Spinal cord (tissue), 9 donors: ENCODE measurements at regions not wholly inside any gene's neighbourhood (a gene's known extent, or its start where the extent isn't known, plus 50 kb on each side); places are given as distances from the start of the nearest gene placed in this dataset.

Experiments used
- DNase-seq, 6 donors: peaks; one replicate each; pipeline versions ENCODE4 v3.0.0 to v3.0.0-alpha.2; 2013 to 2015; ENCODE audit warnings: low spot score in 6 of 6, low read depth in 4 of 6
- H3K27ac ChIP-seq: one replicate; pipeline ENCODE4 v1.5.1; 2013; ENCODE audit warnings: low read depth, low read length, control low read depth
- H3K27me3 ChIP-seq: one replicate; pipeline ENCODE4 v1.6.1; 2013; ENCODE audit warnings: low read length; ENCODE audit not compliant: control insufficient read depth, insufficient read depth
- H3K36me3 ChIP-seq: one replicate; pipeline ENCODE4 v1.6.1; 2013; ENCODE audit warnings: low read length; ENCODE audit not compliant: control insufficient read depth, insufficient read depth
- H3K4me1 ChIP-seq: one replicate; pipeline ENCODE4 v1.6.1; 2013; ENCODE audit warnings: low read length; ENCODE audit not compliant: control insufficient read depth, insufficient read depth
- H3K4me3 ChIP-seq: one replicate; pipeline ENCODE4 v1.5.1; 2013; ENCODE audit warnings: low read depth, low read length, control low read depth
- H3K9me3 ChIP-seq: one replicate; pipeline ENCODE4 v1.6.1; 2013; ENCODE audit warnings: low read length; ENCODE audit not compliant: control insufficient read depth, insufficient read depth
- WGBS: methylation state at CpG from one replicate; pipeline ENCODE4 v1.1.5; 2013; ENCODE audit warnings: missing lambda C conversion rate; ENCODE audit not compliant: insufficient coverage; 5-methylcytosine and 5-hydroxymethylcytosine counted together
- donor health status: healthy.

DNA sequence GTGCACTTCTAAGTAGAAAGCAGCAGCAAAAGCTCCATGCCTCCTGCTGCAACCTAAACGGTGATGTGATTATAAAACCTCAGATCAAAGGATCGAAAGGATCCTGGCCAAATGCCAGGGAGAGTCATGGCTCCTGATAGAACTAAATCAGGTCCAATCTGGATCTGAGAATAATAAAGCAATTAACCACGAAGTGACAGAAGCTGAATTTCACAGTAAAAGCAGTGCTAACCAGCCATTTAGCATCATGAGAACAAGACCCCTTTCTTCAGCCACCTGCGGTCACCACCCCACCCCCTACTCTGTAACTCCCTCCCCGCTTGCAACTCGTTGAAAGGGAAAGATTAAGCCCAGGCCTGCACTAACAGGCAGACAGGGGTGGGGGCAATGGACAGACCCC, 748.7 kb downstream of the BCL11A start:
- no peak overlapping the region for H3K27ac ChIP-seq
- H3K4me3 ChIP-seq, result no peak overlapping the region
- no peaks in the 10 kb centered on the region for H3K27me3 ChIP-seq
- 23% methylated on average over 2 of the region's 6 CpGs for WGBS
- H3K36me3 ChIP-seq, result no peaks in the 10 kb centered on the region
- H3K4me1 ChIP-seq, result no peaks in the 10 kb centered on the region
- no peaks in the 10 kb centered on the region for H3K9me3 ChIP-seq
- peak in 2 of 6 donors; percentile 67 for DNase-seq

DNA sequence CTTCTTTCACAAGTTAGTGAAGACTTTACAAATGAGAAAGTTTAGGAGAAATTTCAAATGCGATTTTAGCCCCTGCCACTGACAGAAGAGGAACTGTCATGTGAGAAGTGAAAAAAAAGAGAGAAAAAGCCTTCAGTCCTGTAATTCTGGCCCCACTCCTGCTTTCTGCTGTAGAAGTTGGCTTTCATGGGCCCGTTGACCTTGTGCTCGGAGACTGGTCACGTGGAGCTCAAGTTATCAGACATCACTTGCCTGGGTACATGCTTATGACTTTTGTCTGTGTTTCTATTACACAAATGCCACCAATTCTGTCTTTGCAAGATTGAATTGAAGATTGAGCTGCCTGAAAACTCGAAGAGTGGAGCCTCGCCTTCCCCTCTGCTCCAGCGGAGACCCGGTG, 749.9 kb downstream of the BCL11A start:
- no peaks in the 10 kb centered on the region for H3K27me3 ChIP-seq
- no peak overlapping the region for H3K27ac ChIP-seq
- no peak overlapping the region for H3K4me3 ChIP-seq
- H3K36me3 ChIP-seq, result no peaks in the 10 kb centered on the region
- no peaks in the 10 kb centered on the region for H3K9me3 ChIP-seq
- DNase-seq, result no peak
- WGBS, result 97% methylated on average over 6 of the region's 8 CpGs
- H3K4me1 ChIP-seq, result no peaks in the 10 kb centered on the region

DNA sequence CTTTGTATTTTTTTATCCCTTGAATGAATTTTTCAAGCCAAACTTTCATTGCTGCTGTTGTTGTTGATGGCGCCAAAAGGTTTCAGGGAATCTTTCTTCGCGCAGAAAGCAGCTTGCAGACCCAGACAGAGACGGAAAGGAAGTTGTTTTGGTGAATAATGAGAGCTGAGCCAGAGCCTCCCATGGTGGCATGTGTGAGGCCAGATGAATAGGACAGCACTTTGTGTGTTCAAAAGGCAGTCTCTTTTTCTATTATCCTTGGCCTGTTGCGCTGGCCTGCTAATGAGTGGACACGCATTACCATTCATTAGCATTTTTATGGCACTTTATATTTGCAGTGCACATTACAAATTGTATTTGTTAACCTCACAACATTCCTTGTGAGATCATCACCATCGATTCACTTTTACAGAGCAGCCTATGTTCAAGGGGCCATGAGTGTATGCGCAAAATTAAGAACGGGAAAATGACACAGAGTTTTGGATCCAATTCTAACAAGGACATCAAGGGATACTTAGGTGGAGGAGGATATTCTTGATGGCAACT, 754.7 kb downstream of the BCL11A start:
- Histone ChIP-seq H3K36me3 (no peaks in the 10 kb centered on the region), H3K4me1 (no peaks in the 10 kb centered on the region), H3K4me3 (no peak overlapping the region), H3K9me3 (peaks cover 2% of the 10 kb centered on the region), H3K27me3 (no peaks in the 10 kb centered on the region), H3K27ac (no peak overlapping the region)
- 31% methylated on average over 4 of the region's 9 CpGs for WGBS
- DNase-seq, result peak in 2 of 6 donors; percentile 31 to 59

DNA sequence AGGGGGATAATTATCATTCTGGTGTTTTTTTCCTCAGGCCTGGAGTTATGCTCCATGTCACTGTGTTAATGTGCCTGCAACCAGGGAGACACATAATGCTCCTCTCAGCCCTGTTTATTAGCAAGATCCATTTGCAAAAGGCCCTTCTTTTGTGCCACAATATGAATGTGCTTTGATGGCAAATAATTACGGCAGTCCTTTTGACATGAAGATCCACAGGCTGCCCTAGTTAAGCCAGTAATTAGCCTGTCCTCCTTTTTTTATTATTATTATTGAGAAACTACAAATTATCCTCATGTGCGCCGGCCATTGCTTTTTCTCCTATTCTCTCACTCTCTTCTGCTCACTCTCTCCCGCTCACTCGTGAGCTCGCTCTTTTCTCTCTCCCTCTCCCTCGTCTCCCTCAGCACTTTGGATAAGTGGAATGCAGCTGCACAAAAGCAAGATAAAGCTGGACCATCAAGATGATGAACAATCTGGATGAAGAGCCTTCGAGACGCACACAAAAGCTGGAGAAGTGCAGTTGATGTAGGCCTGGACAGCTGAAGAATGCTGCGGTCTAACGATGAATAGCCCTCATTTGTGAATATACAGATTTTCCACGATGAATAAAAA, 762.3 kb downstream of the BCL11A start:
- Histone ChIP-seq H3K9me3 (peaks cover 2% of the 10 kb centered on the region), H3K4me3 (no peak overlapping the region), H3K36me3 (no peaks in the 10 kb centered on the region), H3K27me3 (no peaks in the 10 kb centered on the region), H3K4me1 (no peaks in the 10 kb centered on the region), H3K27ac (no peak overlapping the region)
- DNase-seq, result peak in 2 of 6 donors; percentile 20 to 66
- WGBS, result 23% methylated on average over 6 of the region's 12 CpGs

DNA sequence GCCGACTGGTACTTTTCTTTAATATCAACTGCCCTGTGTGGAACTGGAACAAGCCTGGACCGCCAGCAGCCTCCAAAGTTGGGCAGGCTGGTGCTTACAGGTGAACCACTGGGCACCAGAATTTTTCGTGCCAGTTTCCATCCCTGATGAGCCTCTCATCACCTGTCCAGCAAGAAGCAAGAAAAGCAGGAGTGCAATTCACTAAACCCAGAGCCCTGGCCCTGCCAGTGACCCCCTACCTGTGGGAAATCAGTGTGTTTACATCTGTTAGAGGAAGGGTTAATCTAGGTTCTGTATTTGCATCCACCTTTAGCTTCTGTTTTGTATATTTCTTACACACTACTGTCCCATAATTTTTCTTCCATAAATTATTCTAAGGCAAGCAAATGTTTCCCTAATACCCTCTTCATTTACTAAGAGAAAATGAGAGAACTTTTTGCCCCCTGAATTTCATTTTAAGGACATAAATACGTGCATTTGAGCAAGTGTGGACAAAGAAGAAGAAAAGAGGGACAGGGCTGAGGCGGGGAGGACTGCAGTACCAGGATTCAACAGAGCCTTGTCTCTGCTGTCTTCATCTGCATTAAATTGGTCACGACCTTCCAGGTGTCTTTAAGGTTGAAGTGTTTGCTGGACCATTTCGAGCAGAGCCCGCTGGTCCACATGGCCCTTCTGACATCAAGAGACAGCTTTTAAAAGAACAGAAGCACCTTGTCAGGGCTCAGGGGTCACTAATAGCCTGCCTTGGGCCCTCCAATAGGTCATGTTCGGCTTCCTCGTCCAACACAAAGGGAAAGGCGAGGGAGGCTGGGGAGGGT, 763.1 kb downstream of the BCL11A start:
- peaks cover 2% of the 10 kb centered on the region for H3K9me3 ChIP-seq
- no peak for DNase-seq
- no peak overlapping the region for H3K4me3 ChIP-seq
- 87% methylated on average over 7 of the region's 11 CpGs for WGBS
- H3K27me3 ChIP-seq, result no peaks in the 10 kb centered on the region
- H3K4me1 ChIP-seq, result no peaks in the 10 kb centered on the region
- H3K27ac ChIP-seq, result no peak overlapping the region
- no peaks in the 10 kb centered on the region for H3K36me3 ChIP-seq

DNA sequence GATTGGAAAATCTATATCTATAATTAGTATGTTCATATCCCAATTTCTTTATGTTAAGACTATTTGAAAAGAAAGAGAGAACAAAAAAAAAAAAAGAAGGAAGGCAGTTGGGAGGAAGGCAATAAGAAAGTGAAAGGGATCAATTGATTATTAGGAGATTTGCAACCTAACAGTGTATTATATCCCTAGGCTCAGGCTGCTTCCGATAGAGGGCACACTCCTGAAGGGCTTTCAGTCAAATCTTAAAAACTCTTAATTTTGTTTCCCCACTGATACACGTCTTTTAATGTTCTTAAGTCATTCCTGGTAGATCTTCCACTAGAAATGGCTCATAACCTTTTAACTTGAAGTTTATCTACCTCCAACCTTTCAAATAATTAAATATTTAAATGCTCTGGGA, 763.9 kb downstream of the BCL11A start:
- H3K27me3 ChIP-seq, result no peaks in the 10 kb centered on the region
- no peaks in the 10 kb centered on the region for H3K9me3 ChIP-seq
- no peak overlapping the region for H3K4me3 ChIP-seq
- DNase-seq, result no peak
- no peaks in the 10 kb centered on the region for H3K4me1 ChIP-seq
- no peak overlapping the region for H3K27ac ChIP-seq
- no CpG with 5 or more reads among the region's 2 CpGs for WGBS
- H3K36me3 ChIP-seq, result no peaks in the 10 kb centered on the region

DNA sequence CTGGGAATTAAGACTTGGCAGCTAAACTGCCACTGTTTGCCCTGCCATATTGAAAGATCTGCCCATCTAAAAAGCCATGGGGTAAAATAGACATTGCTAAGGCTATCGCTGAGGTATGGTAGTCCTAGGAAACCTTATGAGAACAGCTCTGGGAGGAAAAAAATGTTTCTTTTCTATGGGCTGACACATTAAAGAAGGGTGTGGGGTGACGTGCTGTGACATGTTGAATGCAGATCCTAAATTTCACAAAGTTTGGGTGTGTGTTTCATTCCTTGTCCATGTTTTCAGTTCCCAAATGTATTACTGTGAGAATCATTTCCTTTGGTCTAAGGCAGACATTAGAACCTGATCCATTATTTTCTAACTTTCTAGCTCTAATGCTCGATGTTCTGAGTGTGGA, 766.4 kb downstream of the BCL11A start:
- 90% methylated on average over 1 of the region's 3 CpGs for WGBS
- Histone ChIP-seq H3K4me3 (no peak overlapping the region), H3K27me3 (no peaks in the 10 kb centered on the region), H3K36me3 (no peaks in the 10 kb centered on the region), H3K4me1 (no peaks in the 10 kb centered on the region), H3K9me3 (no peaks in the 10 kb centered on the region), H3K27ac (no peak overlapping the region)
- no peak for DNase-seq

DNA sequence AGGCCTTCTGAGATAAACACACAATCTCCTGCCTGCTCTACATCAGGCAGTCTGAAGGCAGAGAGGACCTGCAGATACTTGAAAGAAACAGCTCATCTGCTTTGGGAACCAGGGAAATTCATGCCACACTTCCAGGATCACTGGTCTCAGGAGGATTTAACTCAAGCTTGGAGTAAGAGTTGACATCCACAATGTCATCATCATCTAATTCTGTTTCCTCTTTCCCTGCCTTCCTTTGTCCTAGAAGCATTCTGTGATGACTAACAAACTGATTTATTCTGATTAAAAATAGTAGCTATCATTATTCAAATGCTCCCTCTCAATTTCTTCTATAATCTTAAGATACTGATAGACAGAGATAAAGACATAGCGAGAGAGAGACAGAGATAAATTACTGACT, 766.8 kb downstream of the BCL11A start:
- Histone ChIP-seq H3K9me3 (no peaks in the 10 kb centered on the region), H3K27me3 (no peaks in the 10 kb centered on the region)

DNA sequence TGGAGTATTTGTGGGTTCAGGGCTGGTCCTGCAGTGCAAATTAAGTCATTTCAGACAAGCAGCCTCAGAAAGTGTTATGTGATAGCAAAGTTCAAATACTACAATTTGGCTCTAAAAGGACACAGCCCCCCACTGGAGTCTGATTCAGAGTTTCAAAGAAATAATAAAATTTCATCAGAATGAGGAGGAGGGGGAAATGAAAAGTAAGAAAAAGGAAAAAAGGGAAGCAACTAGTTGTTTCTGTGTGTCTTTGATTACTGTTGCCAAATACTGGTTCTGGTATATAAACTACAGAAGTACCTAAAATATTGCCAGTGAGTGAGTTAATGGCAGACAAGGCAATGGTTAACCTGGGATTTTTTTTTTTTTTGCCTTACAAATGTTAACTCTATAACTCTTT, 773.9 kb downstream of the BCL11A start:
- Histone ChIP-seq H3K9me3 (no peaks in the 10 kb centered on the region), H3K36me3 (no peaks in the 10 kb centered on the region), H3K27ac (no peak overlapping the region), H3K4me1 (no peaks in the 10 kb centered on the region), H3K4me3 (no peak overlapping the region), H3K27me3 (no peaks in the 10 kb centered on the region)
- no peak for DNase-seq

More for the DNA sequence above, 766.8 kb downstream of the BCL11A start:
- Histone ChIP-seq H3K4me3 (no peak overlapping the region), H3K4me1 (no peaks in the 10 kb centered on the region), H3K27ac (no peak overlapping the region), H3K36me3 (no peaks in the 10 kb centered on the region)
- WGBS, result 86% methylated on average over 1 of the region's 1 CpG
- DNase-seq, result no peak

DNA sequence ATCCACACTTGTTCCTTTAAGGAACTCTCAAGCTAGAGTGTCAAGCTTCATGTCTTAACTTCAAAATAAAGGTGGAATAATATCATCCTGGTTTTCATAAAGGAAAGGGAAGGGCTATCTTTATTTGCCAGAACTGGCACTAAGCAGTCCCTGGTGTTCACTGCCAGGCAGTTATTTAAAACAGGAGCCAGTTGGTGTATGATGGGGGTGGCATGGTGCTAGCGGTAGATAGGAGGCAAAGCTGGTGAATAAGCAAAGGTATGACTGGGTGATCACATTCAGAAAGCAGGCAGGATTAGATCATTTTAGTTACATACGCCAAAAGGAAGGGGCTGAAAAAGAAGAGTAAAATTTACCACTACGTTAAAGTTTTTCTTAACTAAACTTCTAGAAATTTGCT, 776.3 kb downstream of the BCL11A start:
- no peak for DNase-seq
- Histone ChIP-seq H3K9me3 (no peaks in the 10 kb centered on the region), H3K4me3 (no peak overlapping the region), H3K27me3 (no peaks in the 10 kb centered on the region), H3K27ac (no peak overlapping the region), H3K36me3 (no peaks in the 10 kb centered on the region), H3K4me1 (no peaks in the 10 kb centered on the region)
- 100% methylated on average over 1 of the region's 3 CpGs for WGBS
